Subcutaneous abdominal adipose tissue (tissue), 5 donors: ENCODE measurements at regions not wholly inside any gene's neighbourhood (a gene's known extent, or its start where the extent isn't known, plus 50 kb on each side); places are given as distances from the start of the nearest gene placed in this dataset.

ENCODE experiments used
- H3K27ac ChIP-seq: one replicate; pipeline ENCODE4 v1.7.0; 2013; ENCODE audit warnings: low read depth, mild to moderate bottlenecking, inconsistent platforms, low read length, moderate library complexity
- H3K27me3 ChIP-seq, 5 donors: one replicate each; pipeline ENCODE4 v1.7.0; 2013; ENCODE audit warnings: low read length in 5 of 5, inconsistent platforms in 1 of 5; ENCODE audit not compliant: control insufficient read depth in 5 of 5, insufficient read depth in 4 of 5
- H3K36me3 ChIP-seq, 5 donors: one replicate each; pipeline ENCODE4 v1.7.0; 2013; ENCODE audit warnings: low read length in 5 of 5; ENCODE audit not compliant: control insufficient read depth in 5 of 5, insufficient read depth in 5 of 5
- H3K4me1 ChIP-seq, 5 donors: one replicate each; pipeline ENCODE4 v1.7.0; 2013; ENCODE audit warnings: low read length in 5 of 5, mild to moderate bottlenecking in 3 of 5, moderate library complexity in 1 of 5; ENCODE audit not compliant: control insufficient read depth in 5 of 5, insufficient read depth in 5 of 5
- H3K4me3 ChIP-seq, 5 donors: one replicate each; pipeline ENCODE4 v1.7.0; 2013; ENCODE audit warnings: low read length in 5 of 5, low read depth in 1 of 5
- H3K9ac ChIP-seq, 5 donors: one replicate each; pipeline ENCODE4 v1.7.0; 2013; ENCODE audit warnings: low read length in 5 of 5, mild to moderate bottlenecking in 4 of 5, moderate library complexity in 3 of 5
- H3K9me3 ChIP-seq, 5 donors: one replicate each; pipeline ENCODE4 v1.7.0; 2013; ENCODE audit warnings: low read length in 5 of 5; ENCODE audit not compliant: control insufficient read depth in 5 of 5
- donor health status: healthy.
- donor health status: healthy.
- donor health status: healthy.
- donor health status: healthy.
- donor health status: healthy.

DNA sequence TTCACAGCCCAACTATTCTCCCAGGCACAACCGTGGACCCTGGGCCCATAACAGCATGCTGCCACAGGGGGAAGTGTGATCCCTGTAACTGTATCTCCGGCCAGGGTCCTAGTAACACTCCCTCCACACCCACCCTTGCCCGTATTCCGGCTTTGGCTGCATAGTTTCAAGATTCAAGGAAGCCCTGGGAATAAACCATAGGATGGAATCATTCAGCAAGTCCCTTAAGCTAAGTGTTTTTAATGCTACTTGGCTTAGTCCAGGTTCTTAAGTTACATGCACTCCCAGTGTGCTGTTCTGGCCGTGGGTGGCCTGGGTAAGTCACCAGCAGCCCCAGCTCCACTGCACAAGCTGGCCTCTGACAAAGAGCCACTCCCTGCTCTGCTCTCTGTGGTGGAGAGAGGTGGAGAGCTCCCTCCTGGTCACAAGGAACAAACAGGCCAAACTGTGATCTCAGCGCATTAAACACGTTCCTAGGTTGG, 532.4 kb upstream of the SGCG start:
- H3K36me3 ChIP-seq: no peaks in the 10 kb centered on the region
- H3K9me3 ChIP-seq: no peaks in the 10 kb centered on the region
- no peaks in the 10 kb centered on the region for H3K4me1 ChIP-seq
- H3K9ac ChIP-seq: no peak overlapping the region
- H3K4me3 ChIP-seq: no peak overlapping the region
- no peak overlapping the region for H3K27ac ChIP-seq
- peaks cover 0 to 2% (median 0%) of the 10 kb centered on the region in 5 donors for H3K27me3 ChIP-seq

DNA sequence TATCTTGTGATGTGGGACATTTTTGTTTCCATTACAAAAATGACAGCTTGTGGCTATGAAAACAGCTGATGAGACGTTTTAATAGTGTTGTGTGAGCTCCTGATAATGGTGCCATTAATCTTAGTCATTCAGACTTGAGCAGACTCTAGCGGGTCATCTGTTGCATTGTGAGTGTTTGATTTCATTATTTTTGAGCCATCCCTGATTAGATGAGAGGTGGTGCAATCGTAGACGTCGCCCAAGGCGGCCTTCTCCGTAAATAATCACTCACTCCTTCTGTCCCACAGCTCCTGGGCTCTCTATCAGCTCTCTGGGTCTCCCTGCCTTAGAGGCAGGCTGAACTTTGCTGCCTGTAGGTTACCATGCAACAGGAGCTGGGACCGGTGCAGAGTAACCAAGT, 528.0 kb upstream of the SGCG start:
- Histone ChIP-seq H3K9me3 (no peaks in the 10 kb centered on the region), H3K4me1 (no peaks in the 10 kb centered on the region), H3K4me3 (no peak overlapping the region), H3K27ac (no peak overlapping the region), H3K9ac (no peak overlapping the region), H3K27me3 (no peaks in the 10 kb centered on the region), H3K36me3 (no peaks in the 10 kb centered on the region)

DNA sequence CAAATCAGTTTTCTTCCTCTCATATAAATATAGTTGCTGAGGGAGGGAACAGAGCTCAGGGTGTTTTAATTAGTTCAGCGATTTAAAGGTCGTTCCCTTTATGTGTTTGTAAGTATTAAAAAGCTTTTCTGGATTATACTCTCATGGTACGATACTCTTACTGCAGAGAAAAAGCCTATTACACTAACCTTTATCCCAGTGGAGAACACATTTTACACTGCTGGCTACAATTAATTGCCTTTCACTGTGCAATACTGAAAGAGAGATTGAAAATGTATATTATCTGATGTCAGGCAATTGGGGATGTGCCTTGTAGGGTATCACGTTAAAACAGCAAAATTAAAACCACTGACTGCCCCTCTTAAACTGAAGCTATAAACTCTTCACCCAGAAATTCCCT, 526.9 kb upstream of the SGCG start:
- Histone ChIP-seq H3K9ac (no peak overlapping the region), H3K27ac (no peak overlapping the region), H3K4me1 (no peaks in the 10 kb centered on the region), H3K27me3 (no peaks in the 10 kb centered on the region), H3K4me3 (no peak overlapping the region), H3K36me3 (no peaks in the 10 kb centered on the region), H3K9me3 (no peaks in the 10 kb centered on the region)

GRCh38 chr13:22655106-22655852, 525.5 kb upstream of the SGCG start:
- H3K36me3 ChIP-seq: no peaks in the 10 kb centered on the region
- H3K9ac ChIP-seq: no peak overlapping the region
- no peaks in the 10 kb centered on the region for H3K4me1 ChIP-seq

DNA sequence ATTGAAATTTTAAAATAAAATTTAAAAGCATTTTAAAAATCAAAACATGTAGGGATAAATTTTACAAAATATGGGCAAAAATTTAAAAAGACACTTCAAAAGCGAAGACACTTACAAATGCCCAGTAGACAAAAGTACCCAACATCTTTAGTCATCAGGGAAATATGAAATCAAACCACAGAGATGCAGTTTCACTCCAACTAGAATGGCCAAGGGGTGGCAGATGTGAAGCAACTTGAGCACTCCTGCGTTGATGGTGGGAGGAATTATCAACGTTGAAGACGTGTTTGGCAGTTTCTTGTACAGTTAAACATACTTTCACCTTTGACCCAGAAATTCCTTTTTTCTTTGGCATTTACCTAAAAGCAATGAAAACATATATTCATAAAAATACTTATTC, 518.0 kb upstream of the SGCG start:
- Histone ChIP-seq H3K27me3 (no peaks in the 10 kb centered on the region), H3K9ac (no peak overlapping the region), H3K4me3 (no peak overlapping the region), H3K36me3 (no peaks in the 10 kb centered on the region), H3K4me1 (no peaks in the 10 kb centered on the region), H3K27ac (no peak overlapping the region), H3K9me3 (no peaks in the 10 kb centered on the region)

More at GRCh38 chr13:22655106-22655852, 525.5 kb upstream of the SGCG start:
- no peak overlapping the region for H3K27ac ChIP-seq
- no peaks in the 10 kb centered on the region for H3K27me3 ChIP-seq
- no peaks in the 10 kb centered on the region for H3K9me3 ChIP-seq
- no peak overlapping the region for H3K4me3 ChIP-seq

DNA sequence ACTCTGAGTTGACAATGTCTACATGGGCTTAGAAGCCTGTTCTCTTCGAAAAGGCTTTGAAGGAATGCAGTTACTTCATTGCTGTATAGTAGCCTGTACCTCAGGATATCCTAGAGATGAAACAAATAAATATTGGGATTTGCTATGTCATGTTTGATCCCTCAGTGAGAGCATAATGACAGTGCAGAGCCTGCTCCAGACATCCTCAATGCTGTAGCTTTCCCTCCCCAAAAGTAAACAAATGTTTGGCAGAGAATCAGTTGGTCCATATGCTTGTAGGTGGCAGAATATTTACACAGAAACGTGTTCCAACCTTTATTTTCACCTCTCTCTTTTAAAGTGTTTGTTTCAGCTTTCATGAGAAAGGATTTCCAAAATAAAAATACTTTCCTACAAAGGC, 515.3 kb upstream of the SGCG start:
- Histone ChIP-seq H3K27me3 (no peaks in the 10 kb centered on the region), H3K4me3 (no peak overlapping the region), H3K27ac (no peak overlapping the region), H3K9me3 (no peaks in the 10 kb centered on the region), H3K4me1 (no peaks in the 10 kb centered on the region), H3K9ac (no peak overlapping the region), H3K36me3 (no peaks in the 10 kb centered on the region)

DNA sequence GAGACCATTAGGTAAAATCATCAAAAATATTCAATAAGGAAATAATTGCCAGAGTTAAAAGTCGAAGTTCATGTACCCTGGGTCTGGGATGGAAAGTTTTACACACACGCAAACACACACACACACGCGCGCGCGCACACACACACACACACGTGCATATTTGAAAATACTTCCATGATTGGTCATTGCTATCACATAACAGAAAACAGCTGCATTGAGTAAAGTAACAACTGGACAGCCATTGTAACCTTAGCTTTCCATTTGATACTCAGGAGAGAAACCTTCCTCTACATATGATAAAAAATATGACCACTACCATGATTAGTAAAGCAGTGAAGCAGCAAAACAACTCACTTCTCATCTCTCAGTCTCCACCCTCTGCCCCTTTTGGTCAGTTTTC, 490.0 kb upstream of the SGCG start:
- H3K9me3 ChIP-seq: peaks cover 2 to 18% (median 12%) of the 10 kb centered on the region in 5 donors
- no peaks in the 10 kb centered on the region for H3K4me1 ChIP-seq
- no peak overlapping the region for H3K9ac ChIP-seq
- H3K36me3 ChIP-seq: no peaks in the 10 kb centered on the region
- no peaks in the 10 kb centered on the region for H3K27me3 ChIP-seq
- H3K27ac ChIP-seq: no peak overlapping the region
- no peak overlapping the region for H3K4me3 ChIP-seq

DNA sequence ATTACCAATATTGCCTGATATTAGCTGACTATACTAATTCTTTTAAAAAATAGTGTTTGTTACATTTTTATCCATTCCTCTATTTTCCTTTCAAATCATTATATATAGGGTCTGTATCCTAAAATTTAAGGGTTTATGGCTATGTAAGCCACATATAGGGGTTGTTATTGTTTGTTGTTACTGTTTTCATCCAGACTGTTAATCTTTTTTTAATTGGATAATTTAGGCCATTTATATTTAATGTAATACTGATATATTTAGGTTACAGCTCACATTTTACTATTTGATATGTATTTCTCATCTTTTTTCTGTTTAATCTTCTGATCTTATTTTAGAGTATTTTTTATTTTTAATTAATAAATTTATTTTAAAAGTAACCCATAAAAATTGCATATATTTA, 487.1 kb upstream of the SGCG start:
- Histone ChIP-seq H3K9ac (no peak overlapping the region), H3K27me3 (no peaks in the 10 kb centered on the region), H3K27ac (no peak overlapping the region), H3K9me3 (peaks cover 2 to 17% (median 7%) of the 10 kb centered on the region in 5 donors), H3K4me3 (no peak overlapping the region), H3K36me3 (no peaks in the 10 kb centered on the region), H3K4me1 (no peaks in the 10 kb centered on the region)

GRCh38 chr13:22696433-22696832, 484.3 kb upstream of the SGCG start:
- no peak overlapping the region for H3K4me3 ChIP-seq
- H3K27me3 ChIP-seq: no peaks in the 10 kb centered on the region
- no peak overlapping the region for H3K9ac ChIP-seq
- no peaks in the 10 kb centered on the region for H3K4me1 ChIP-seq
- H3K27ac ChIP-seq: no peak overlapping the region
- no peaks in the 10 kb centered on the region for H3K36me3 ChIP-seq
- H3K9me3 ChIP-seq: peaks cover 2 to 17% (median 7%) of the 10 kb centered on the region in 5 donors

GRCh38 chr13:22698467-22698866, 482.3 kb upstream of the SGCG start:
- Histone ChIP-seq H3K4me3 (no peak overlapping the region), H3K4me1 (no peaks in the 10 kb centered on the region), H3K27me3 (no peaks in the 10 kb centered on the region), H3K36me3 (no peaks in the 10 kb centered on the region), H3K27ac (no peak overlapping the region), H3K9ac (no peak overlapping the region), H3K9me3 (peaks cover 0 to 13% (median 8%) of the 10 kb centered on the region in 5 donors)
